GM19455 (cell line): ENCODE measurements at regions not wholly inside any gene's neighbourhood (a gene's known extent, or its start where the extent isn't known, plus 50 kb on each side); places are given as distances from the start of the nearest gene placed in this dataset.

Source experiments
- ATAC-seq: cut with Tn5 transposase; IDR thresholded peaks from one replicate; pipeline ENCODE4 v1.9.1; 2021; ENCODE audit not compliant: unreplicated experiment

- no peak for ATAC-seq
Measured at GRCh38 chr12:97921979-97922722, 459.5 kb downstream of the RMST start.

GRCh38 chr12:97923546-97923945, 460.9 kb downstream of the RMST start:
- ATAC-seq, result no peak

- no peak for ATAC-seq
Measured at GRCh38 chr12:97924122-97924521, 461.5 kb downstream of the RMST start.

- no peak for ATAC-seq
Measured at GRCh38 chr12:97927977-97928376, 465.4 kb downstream of the RMST start.

GRCh38 chr12:97936165-97936564, 473.6 kb downstream of the RMST start:
- no peak for ATAC-seq

- ATAC-seq, result no peak
Measured at GRCh38 chr12:97938031-97938430, 475.4 kb downstream of the RMST start.

GRCh38 chr12:97939156-97939555, 476.6 kb downstream of the RMST start:
- no peak for ATAC-seq

- ATAC-seq, result no peak
Measured at GRCh38 chr12:97940105-97940504, 477.5 kb downstream of the RMST start.

GRCh38 chr12:97940629-97941028, 478.0 kb downstream of the RMST start:
- ATAC-seq, result no peak

- ATAC-seq, result no peak
Measured at GRCh38 chr12:97941686-97942354, 479.2 kb downstream of the RMST start.

GRCh38 chr12:97943359-97943758, 480.8 kb downstream of the RMST start:
- no peak for ATAC-seq

- no peak for ATAC-seq
Measured at GRCh38 chr12:97944576-97944975, 482.0 kb downstream of the RMST start.

GRCh38 chr12:97946701-97947100, 484.1 kb downstream of the RMST start:
- no peak for ATAC-seq

GRCh38 chr12:97948591-97948990, 486.0 kb downstream of the RMST start:
- no peak for ATAC-seq

GRCh38 chr12:97951239-97951638, 488.6 kb downstream of the RMST start:
- ATAC-seq, result no peak

- no peak for ATAC-seq
Measured at GRCh38 chr12:97951717-97952116, 489.1 kb downstream of the RMST start.

- ATAC-seq, result no peak
Measured at GRCh38 chr12:97957109-97957508, 494.5 kb downstream of the RMST start.

GRCh38 chr12:97960225-97960624, 497.6 kb downstream of the RMST start:
- ATAC-seq, result no peak

GRCh38 chr12:97960741-97961608, 498.4 kb downstream of the RMST start:
- peak; percentile 93 for ATAC-seq

- ATAC-seq, result no peak
Measured at GRCh38 chr12:97967831-97968230, 505.2 kb downstream of the RMST start.

- no peak for ATAC-seq
Measured at GRCh38 chr12:97968641-97969197, 506.1 kb downstream of the RMST start.
